Duodenal mucosa (tissue), 2 donors: ENCODE measurements at regions not wholly inside any gene's neighbourhood (a gene's known extent, or its start where the extent isn't known, plus 50 kb on each side); places are given as distances from the start of the nearest gene placed in this dataset.
"Not testable (repeated sequence)": the region's sequence is repeated elsewhere in the genome, so short reads cannot be mapped to it uniquely, and the experiment has no call there.

Experiments used
- H3K27ac ChIP-seq: one replicate; pipeline ENCODE4 v1.7.0; 2013; ENCODE audit warnings: low read depth, low read length
- H3K27me3 ChIP-seq, 2 donors: one replicate each; pipeline ENCODE4 v1.7.0; 2013; ENCODE audit warnings: low read length in 2 of 2, control low read depth in 1 of 2; ENCODE audit not compliant: insufficient read depth in 2 of 2, control insufficient read depth in 1 of 2
- H3K36me3 ChIP-seq, 2 donors: one replicate each; pipeline ENCODE4 v1.7.0; 2013; ENCODE audit warnings: low read length in 2 of 2, control low read depth in 1 of 2; ENCODE audit not compliant: insufficient read depth in 2 of 2, control insufficient read depth in 1 of 2
- H3K4me1 ChIP-seq, 2 donors: one replicate each; pipeline ENCODE4 v1.7.0; 2013; ENCODE audit warnings: low read length in 2 of 2, control low read depth in 1 of 2; ENCODE audit not compliant: insufficient read depth in 2 of 2, control insufficient read depth in 1 of 2
- H3K4me3 ChIP-seq, 2 donors: one replicate each; pipeline ENCODE4 v1.7.0; 2013; ENCODE audit warnings: low read length in 2 of 2, low read depth in 1 of 2
- H3K9ac ChIP-seq, 2 donors: one replicate each; pipeline ENCODE4 v1.7.0; 2013; ENCODE audit warnings: low read length in 2 of 2, low read depth in 1 of 2
- H3K9me3 ChIP-seq, 2 donors: one replicate each; pipeline ENCODE4 v1.7.0; 2013; ENCODE audit warnings: low read length in 2 of 2, control low read depth in 1 of 2; ENCODE audit not compliant: control insufficient read depth in 1 of 2

DNA sequence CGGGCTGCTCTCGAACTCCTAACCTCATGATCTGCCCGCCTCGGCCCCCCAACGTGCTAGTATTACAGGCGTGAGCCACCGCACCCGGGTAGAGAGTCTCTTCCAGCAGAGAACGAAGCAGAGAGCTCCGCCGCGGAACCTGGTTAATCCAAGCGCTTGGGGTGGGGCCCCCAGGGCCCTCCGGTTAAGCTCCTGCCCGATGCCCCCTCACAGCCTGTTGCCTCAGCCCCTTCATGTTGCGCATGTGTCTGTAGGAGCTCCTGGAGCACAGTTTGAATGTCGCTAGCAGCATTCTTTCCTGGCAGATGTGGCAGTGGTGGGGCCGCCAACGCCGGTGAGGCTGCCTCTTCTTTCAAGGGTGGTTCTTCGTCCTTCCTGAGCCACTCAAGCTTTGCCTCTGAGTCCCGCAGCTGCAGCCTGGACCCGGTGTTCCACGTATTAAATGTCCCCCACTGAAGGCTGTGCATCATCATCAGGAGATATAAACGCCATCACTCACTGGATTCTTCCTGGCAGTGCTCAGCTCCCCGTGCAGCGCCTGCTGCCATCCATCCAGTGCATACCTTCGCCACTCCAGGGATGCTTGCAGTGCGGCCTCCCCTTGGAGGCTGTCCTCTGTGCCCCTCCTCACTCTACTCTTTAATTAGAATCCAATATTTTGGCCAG is 1919.3 kb downstream of the PCDH9 start:
- no peak overlapping the region for H3K9ac ChIP-seq
- H3K4me3 ChIP-seq: no peak overlapping the region
- H3K9me3 ChIP-seq: peaks cover 13 to 26% of the 10 kb centered on the region in 2 donors
- H3K36me3 ChIP-seq: no peaks in the 10 kb centered on the region
- H3K27ac ChIP-seq: no peak overlapping the region
- H3K4me1 ChIP-seq: no peaks in the 10 kb centered on the region
- no peaks in the 10 kb centered on the region for H3K27me3 ChIP-seq

DNA sequence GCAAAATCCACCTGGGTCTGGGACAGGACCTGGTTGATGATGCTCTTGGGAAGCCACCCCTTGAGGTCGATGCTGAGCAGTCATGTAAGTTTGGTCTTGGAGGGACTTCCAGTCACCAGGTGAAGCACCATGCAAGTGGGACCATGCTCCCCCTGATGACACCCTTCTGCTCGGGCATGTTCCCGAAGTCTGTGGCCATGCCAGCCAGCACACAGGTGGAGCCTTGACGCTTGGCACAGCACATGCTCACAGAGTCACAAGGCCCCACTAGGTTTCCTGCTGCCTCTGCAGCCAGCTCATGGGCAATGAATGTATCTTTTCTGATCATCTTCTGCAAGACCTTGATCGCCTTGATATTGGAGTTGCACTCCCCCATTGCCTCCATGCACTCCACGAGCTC is 1920.2 kb downstream of the PCDH9 start:
- no peaks in the 10 kb centered on the region for H3K4me1 ChIP-seq
- no peak overlapping the region for H3K9ac ChIP-seq
- H3K9me3 ChIP-seq: peaks cover 17 to 26% of the 10 kb centered on the region in 2 donors
- no peaks in the 10 kb centered on the region for H3K27me3 ChIP-seq
- H3K4me3 ChIP-seq: no peak overlapping the region
- no peak overlapping the region for H3K27ac ChIP-seq
- H3K36me3 ChIP-seq: no peaks in the 10 kb centered on the region

GRCh38 chr13:65308729-65309128 is 1921.4 kb downstream of the PCDH9 start:
- not testable (repeated sequence) for H3K27ac ChIP-seq, H3K4me3 ChIP-seq, H3K9ac ChIP-seq, H3K36me3 ChIP-seq, H3K4me1 ChIP-seq, H3K27me3 ChIP-seq
- H3K9me3 ChIP-seq: peaks cover 14 to 22% of the 10 kb centered on the region in 2 donors

DNA sequence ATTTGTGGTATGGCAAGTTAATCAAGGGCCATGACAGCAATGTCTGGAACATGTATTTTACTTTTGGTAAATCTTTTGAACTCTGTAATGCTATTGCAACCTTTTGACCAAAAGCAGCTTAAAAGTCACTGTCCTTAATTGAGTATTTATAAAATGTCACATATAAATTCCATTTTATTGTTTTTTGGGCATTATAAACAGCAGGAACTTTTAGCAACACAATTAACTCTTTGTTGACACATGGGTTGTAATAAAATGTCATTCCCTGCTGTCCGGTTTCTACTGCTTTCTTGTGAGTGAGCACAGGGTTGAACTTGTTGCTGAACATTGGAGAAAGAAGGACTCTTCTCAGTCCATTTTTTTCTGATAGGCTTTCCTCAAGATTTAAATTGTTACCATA is 1923.1 kb downstream of the PCDH9 start:
- Histone ChIP-seq H3K27me3 (no peaks in the 10 kb centered on the region), H3K4me1 (no peaks in the 10 kb centered on the region), H3K36me3 (no peaks in the 10 kb centered on the region), H3K27ac (no peak overlapping the region), H3K4me3 (no peak overlapping the region), H3K9me3 (peaks cover 15 to 18% of the 10 kb centered on the region in 2 donors), H3K9ac (no peak overlapping the region)

DNA sequence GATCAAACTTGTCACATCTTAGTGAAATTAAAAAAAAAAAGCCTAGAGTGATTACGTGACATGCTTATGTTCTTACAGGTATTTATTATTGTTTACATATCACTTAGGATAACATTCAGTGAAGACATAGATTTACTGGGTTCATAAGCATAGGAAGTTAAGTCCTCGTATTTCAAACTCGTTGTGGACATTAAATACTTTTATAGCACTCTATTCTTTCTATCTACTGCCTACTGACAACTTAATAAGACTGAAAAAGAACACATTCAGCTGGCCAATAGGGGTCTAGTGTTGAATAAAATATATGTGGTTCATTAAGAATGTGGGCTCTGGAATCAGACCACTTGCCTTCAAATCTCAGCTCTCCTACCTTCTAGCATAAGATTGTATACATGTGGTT is 1927.4 kb downstream of the PCDH9 start:
- Histone ChIP-seq H3K9me3 (peaks cover 7% of the 10 kb centered on the region in 2 donors), H3K36me3 (no peaks in the 10 kb centered on the region), H3K9ac (no peak overlapping the region), H3K4me1 (no peaks in the 10 kb centered on the region), H3K27ac (no peak overlapping the region), H3K27me3 (no peaks in the 10 kb centered on the region), H3K4me3 (no peak overlapping the region)

DNA sequence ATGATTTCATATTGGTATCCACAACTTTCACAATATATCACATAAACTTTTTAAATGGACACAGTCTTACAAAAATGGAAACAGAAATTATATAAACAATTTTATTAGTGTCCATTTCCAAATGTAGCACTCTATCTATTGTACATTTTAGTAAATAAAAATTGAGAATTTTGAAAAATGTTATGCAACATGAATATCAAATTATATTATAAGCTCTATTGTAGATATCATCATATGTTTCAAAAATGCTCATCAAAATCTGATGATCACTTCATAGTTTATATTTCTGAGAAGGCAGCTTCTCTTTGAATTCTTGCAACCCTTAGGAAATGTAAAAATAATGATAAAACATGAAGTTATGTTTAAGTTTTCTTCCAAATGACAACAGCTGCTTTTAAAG is 1928.6 kb downstream of the PCDH9 start:
- Histone ChIP-seq H3K27ac (no peak overlapping the region), H3K9ac (no peak overlapping the region), H3K27me3 (no peaks in the 10 kb centered on the region), H3K4me1 (no peaks in the 10 kb centered on the region), H3K9me3 (peaks cover 7 to 8% of the 10 kb centered on the region in 2 donors), H3K36me3 (no peaks in the 10 kb centered on the region), H3K4me3 (no peak overlapping the region)

- no peaks in the 10 kb centered on the region for H3K27me3 ChIP-seq
- H3K9ac ChIP-seq: no peak overlapping the region
- no peaks in the 10 kb centered on the region for H3K36me3 ChIP-seq
- no peak overlapping the region for H3K27ac ChIP-seq
- no peak overlapping the region for H3K4me3 ChIP-seq
- peaks cover 3 to 8% of the 10 kb centered on the region in 2 donors for H3K9me3 ChIP-seq
- no peaks in the 10 kb centered on the region for H3K4me1 ChIP-seq
Observed at GRCh38 chr13:65300220-65300619, 1929.9 kb downstream of the PCDH9 start.

- H3K9me3 ChIP-seq: peaks cover 6 to 19% of the 10 kb centered on the region in 2 donors
- H3K27ac ChIP-seq: no peak overlapping the region
- H3K4me1 ChIP-seq: no peaks in the 10 kb centered on the region
- H3K4me3 ChIP-seq: no peak overlapping the region
- H3K9ac ChIP-seq: no peak overlapping the region
- no peaks in the 10 kb centered on the region for H3K36me3 ChIP-seq
- no peaks in the 10 kb centered on the region for H3K27me3 ChIP-seq
Observed at GRCh38 chr13:65293530-65294198, 1936.5 kb downstream of the PCDH9 start.

- no peaks in the 10 kb centered on the region for H3K36me3 ChIP-seq
- H3K9ac ChIP-seq: no peak overlapping the region
- H3K9me3 ChIP-seq: peaks cover 8 to 19% of the 10 kb centered on the region in 2 donors
- H3K4me3 ChIP-seq: no peak overlapping the region
- no peaks in the 10 kb centered on the region for H3K27me3 ChIP-seq
- H3K27ac ChIP-seq: no peak overlapping the region
- no peaks in the 10 kb centered on the region for H3K4me1 ChIP-seq
Observed at GRCh38 chr13:65292488-65292901, 1937.6 kb downstream of the PCDH9 start.

- H3K27me3 ChIP-seq: no peaks in the 10 kb centered on the region
- H3K4me1 ChIP-seq: no peaks in the 10 kb centered on the region
- H3K27ac ChIP-seq: no peak overlapping the region
- H3K9ac ChIP-seq: no peak overlapping the region
- H3K4me3 ChIP-seq: no peak overlapping the region
- no peaks in the 10 kb centered on the region for H3K36me3 ChIP-seq
- H3K9me3 ChIP-seq: peaks cover 9 to 13% of the 10 kb centered on the region in 2 donors
Observed at GRCh38 chr13:65287405-65287804, 1942.7 kb downstream of the PCDH9 start.
